H1 (cell line): ENCODE measurements at regions not wholly inside any gene's neighbourhood (a gene's known extent, or its start where the extent isn't known, plus 50 kb on each side); places are given as distances from the start of the nearest gene placed in this dataset.

Source experiments
- CTCF ChIA-PET: fragments of 300-600 bp; sonication (Branson Sonifier 250); formaldehyde crosslinking; loops from one replicate; lab custom pipeline; 2021; ENCODE audit not compliant: partially characterized antibody; lab: Charles Lee
- POLR2A ChIA-PET: fragments of 300-600 bp; sonication (Branson Sonifier 250); formaldehyde crosslinking; loops from one replicate; lab custom pipeline; 2021; ENCODE audit warnings: inconsistent platforms; ENCODE audit not compliant: partially characterized antibody; lab: Charles Lee
- DNase-seq, 2 experiments: peaks; one replicate each; pipeline versions ENCODE4 v3.0.0 to v3.0.0-alpha.2; 2010 to 2022; ENCODE audit warnings: low spot score in 2 of 2, low read depth in 1 of 2, mixed read lengths in 1 of 2
- FAIRE-seq: peaks from 2 replicates; lab custom pipeline; 2011; peaks lifted over from hg19 to GRCh38; lab: Jason Lieb, UNC
- H2AFZ ChIP-seq: 2 replicates; pipeline ENCODE4 v1.8.1; 2012; ENCODE audit warnings: low read length, inconsistent platforms
- H2AK5ac ChIP-seq: 2 replicates; pipeline ENCODE4 v1.6.1; 2013; ENCODE audit warnings: low read depth, low read length
- H2BK120ac ChIP-seq: replicated peaks from 2 replicates; pipeline ENCODE3; 2013; ENCODE audit warnings: low read depth, low read length, inconsistent platforms
- H2BK12ac ChIP-seq: 2 replicates; pipeline ENCODE4 v1.6.1; 2013; ENCODE audit warnings: low read depth, low read length
- H2BK15ac ChIP-seq: 2 replicates; pipeline ENCODE4 v1.6.1; 2013; ENCODE audit warnings: low read length
- H2BK20ac ChIP-seq: 2 replicates; pipeline ENCODE4 v1.6.1; 2013; ENCODE audit warnings: low read length
- H2BK5ac ChIP-seq: 2 replicates; pipeline ENCODE4 v1.6.1; 2013; ENCODE audit warnings: low read depth, low read length
- H3K14ac ChIP-seq: 2 replicates; pipeline ENCODE4 v1.6.1; 2013; ENCODE audit warnings: inconsistent platforms; ENCODE audit not compliant: insufficient read length
- H3K18ac ChIP-seq: 2 replicates; pipeline ENCODE4 v1.6.1; 2013; ENCODE audit warnings: low read length; ENCODE audit errors: extremely low read depth
- H3K23ac ChIP-seq: 2 replicates; pipeline ENCODE4 v1.6.1; 2013; ENCODE audit warnings: inconsistent platforms; ENCODE audit not compliant: insufficient read length
- H3K23me2 ChIP-seq: 2 replicates; pipeline ENCODE4 v1.6.1; 2013; ENCODE audit warnings: low read depth, low read length
- H3K27ac ChIP-seq: 2 replicates; pipeline ENCODE4 v1.6.1; 2011; ENCODE audit warnings: low read depth, low read length, inconsistent platforms
- H3K27me3 ChIP-seq, 4 experiments: replicated peaks in 1 of 4; 1 replicate in 1 of 4; 2 replicates in 3 of 4; pipeline versions ENCODE4 v1.6.1 to v1.8.1; 2011 to 2013; ENCODE audit warnings: low read length in 3 of 4, mild to moderate bottlenecking in 3 of 4, inconsistent platforms in 2 of 4, mixed read lengths in 2 of 4, moderate library complexity in 1 of 4; ENCODE audit not compliant: control insufficient read depth in 3 of 4, insufficient read depth in 3 of 4; ENCODE audit errors: extremely low read depth in 1 of 4
- H3K36me3 ChIP-seq, 4 experiments: 2 replicates each; pipeline versions ENCODE4 v1.6.1 to v1.8.1; 2011 to 2013; ENCODE audit warnings: mild to moderate bottlenecking in 4 of 4, low read length in 3 of 4, moderate library complexity in 2 of 4, control low read depth in 1 of 4, inconsistent platforms in 1 of 4; ENCODE audit not compliant: insufficient read depth in 4 of 4, control insufficient read depth in 2 of 4
- H3K4ac ChIP-seq: replicated peaks from 2 replicates; pipeline ENCODE3; 2013; ENCODE audit warnings: low read length, low read depth, mixed read lengths, inconsistent platforms; ENCODE audit not compliant: insufficient read length
- H3K4me1 ChIP-seq, 4 experiments: replicated peaks in 1 of 4; 1 replicate in 1 of 4; 2 replicates in 3 of 4; pipeline versions ENCODE4 v1.6.1 to v1.8.1; 2011 to 2013; ENCODE audit warnings: low read length in 3 of 4, inconsistent platforms in 2 of 4, mixed read lengths in 1 of 4; ENCODE audit not compliant: insufficient read depth in 4 of 4, control insufficient read depth in 3 of 4
- H3K4me2 ChIP-seq, 2 experiments: 2 replicates each; pipeline versions ENCODE4 v1.6.1 to v1.8.1; 2011 to 2013; ENCODE audit warnings: low read depth in 2 of 2, low read length in 2 of 2, control low read depth in 1 of 2, inconsistent platforms in 1 of 2, mild to moderate bottlenecking in 1 of 2; ENCODE audit not compliant: insufficient read depth in 1 of 2
- H3K4me3 ChIP-seq, 4 experiments: fragments of 200-600, 300-600 bp in 1 of 4; sonication (generic), shearing (Covaris generic), sonication (Bioruptor Twin) in 1 of 4; 2 replicates each; pipeline versions ENCODE4 v1.5.1 to v1.8.1; 2011 to 2016; ENCODE audit warnings: low read length in 4 of 4, low read depth in 3 of 4, control low read depth in 2 of 4, inconsistent platforms in 2 of 4, mild to moderate bottlenecking in 2 of 4, mixed read lengths in 1 of 4, moderate library complexity in 1 of 4; ENCODE audit not compliant: insufficient read depth in 2 of 4; ENCODE audit errors: extremely low read depth in 1 of 4
- H3K56ac ChIP-seq: replicated peaks from 2 replicates; pipeline ENCODE3; 2013; ENCODE audit warnings: low read depth, mild to moderate bottlenecking, mixed read lengths, low read length, inconsistent platforms; ENCODE audit not compliant: insufficient read length
- H3K79me1 ChIP-seq: 2 replicates; pipeline ENCODE4 v1.6.1; 2013; ENCODE audit warnings: low read depth, low read length, control low read depth
- H3K79me2 ChIP-seq, 2 experiments: 2 replicates each; pipeline versions ENCODE4 v1.6.1 to v1.8.1; 2012 to 2013; ENCODE audit warnings: low read length in 2 of 2, mild to moderate bottlenecking in 2 of 2, inconsistent platforms in 1 of 2; ENCODE audit not compliant: insufficient read depth in 2 of 2, control insufficient read depth in 1 of 2
- H3K9ac ChIP-seq, 4 experiments: replicated peaks in 1 of 4; 1 replicate in 1 of 4; 2 replicates in 3 of 4; pipeline versions ENCODE4 v1.6.1 to v1.8.1; 2011 to 2013; ENCODE audit warnings: low read depth in 3 of 4, low read length in 3 of 4, control low read depth in 2 of 4, mild to moderate bottlenecking in 2 of 4, moderate library complexity in 2 of 4, inconsistent platforms in 1 of 4; ENCODE audit errors: extremely low read depth in 1 of 4
- H3K9me3 ChIP-seq, 2 experiments: 2 replicates each; pipeline versions ENCODE4 v1.6.1 to v1.8.1; 2012 to 2013; ENCODE audit warnings: mild to moderate bottlenecking in 2 of 2, moderate library complexity in 2 of 2, control low read depth in 1 of 2, inconsistent platforms in 1 of 2, low read depth in 1 of 2, low read length in 1 of 2, mixed read lengths in 1 of 2; ENCODE audit not compliant: insufficient read depth in 2 of 2
- H4K20me1 ChIP-seq, 2 experiments: replicated peaks in 1 of 2; 2 replicates each; pipeline versions ENCODE3 to v1.8.1; 2011 to 2013; ENCODE audit warnings: inconsistent platforms in 2 of 2, low read length in 2 of 2, mild to moderate bottlenecking in 1 of 2; ENCODE audit not compliant: insufficient read depth in 2 of 2, control insufficient read depth in 1 of 2
- H4K5ac ChIP-seq: 2 replicates; pipeline ENCODE4 v1.6.1; 2013; ENCODE audit warnings: low read length, low read depth, mixed read lengths, inconsistent platforms; ENCODE audit not compliant: insufficient read length
- H4K8ac ChIP-seq: 2 replicates; pipeline ENCODE4 v1.8.0; 2013; ENCODE audit warnings: mild to moderate bottlenecking, moderate library complexity, low read length, inconsistent platforms; ENCODE audit not compliant: insufficient read depth; ENCODE audit errors: extremely low read depth
- H4K91ac ChIP-seq: replicated peaks from 2 replicates; pipeline ENCODE3; 2013; ENCODE audit warnings: low read length, mixed read lengths, inconsistent platforms; ENCODE audit not compliant: insufficient read length
- EGR1 ChIP-seq: IDR thresholded peaks from 2 replicates; pipeline ENCODE4 v1.6.1; 2011; ENCODE audit warnings: low read depth, low read length, borderline replicate concordance
- EP300 ChIP-seq, 2 experiments: IDR thresholded peaks; 1 replicate in 1 of 2; 2 replicates in 1 of 2; pipeline ENCODE4 v1.6.1; 2011 to 2012; ENCODE audit warnings: low read depth in 2 of 2, low read length in 2 of 2, mild to moderate bottlenecking in 2 of 2, borderline replicate concordance in 1 of 2, inconsistent platforms in 1 of 2, moderate library complexity in 1 of 2
- HDAC6 ChIP-seq: IDR thresholded peaks from one replicate; pipeline ENCODE4 v1.7.1; 2012; ENCODE audit warnings: low read depth, mild to moderate bottlenecking, inconsistent platforms, low read length, moderate library complexity
- POLR2A ChIP-seq, 2 experiments: IDR thresholded peaks; 1 replicate in 1 of 2; 2 replicates in 1 of 2; pipeline ENCODE4 v1.6.1; 2011; ENCODE audit warnings: low read depth in 2 of 2, low read length in 2 of 2, mild to moderate bottlenecking in 2 of 2; ENCODE audit errors: control extremely low read depth in 1 of 2
- RAD21 ChIP-seq, 2 experiments: IDR thresholded peaks in 1 of 2; conservative IDR thresholded peaks in 1 of 2; 2 replicates each; pipeline ENCODE4 v1.6.1; 2011; ENCODE audit warnings: low read depth in 2 of 2, low read length in 2 of 2, improper control_type of control experiment in 1 of 2, inconsistent platforms in 1 of 2, mild to moderate bottlenecking in 1 of 2, moderate library complexity in 1 of 2
- RBBP5 ChIP-seq: IDR thresholded peaks from 2 replicates; pipeline ENCODE4 v1.7.1; 2012; ENCODE audit warnings: low read depth, mild to moderate bottlenecking, inconsistent platforms, low read length, moderate library complexity, borderline replicate concordance
- RNF2 ChIP-seq: fragments of 200-900, 300-1000 bp; sonication (generic); IDR thresholded peaks from 2 replicates; pipeline ENCODE4 v1.7.1; 2016; ENCODE audit warnings: borderline replicate concordance, low read depth, mild to moderate bottlenecking, antibody characterized with exemption, low read length; ENCODE audit not compliant: poor library complexity, severe bottlenecking; ENCODE audit errors: missing control alignments
- WGBS, 2 experiments: shearing (Covaris generic) in 1 of 2; methylation state at CpG; one replicate each; pipeline versions ENCODE4 v1.1.6 to v1.1.7; 2013 to 2015; ENCODE audit warnings: low lambda C conversion rate in 2 of 2, mixed read lengths in 2 of 2, inconsistent platforms in 1 of 2, low coverage in 1 of 2, missing lambda C conversion rate in 1 of 2; ENCODE audit not compliant: insufficient replicate concordance in 2 of 2, insufficient coverage in 1 of 2, insufficient read length in 1 of 2; ENCODE audit errors: extremely low coverage in 1 of 2, missing lambda C conversion rate in 1 of 2; 5-methylcytosine and 5-hydroxymethylcytosine counted together
- TF ChIP-seq, protein P1 (sequence below), 3 experiments: IDR thresholded peaks; 1 replicate in 2 of 3; 2 replicates in 1 of 3; pipeline versions ENCODE4 v1.5.1 to v1.6.1; 2011; ENCODE audit warnings: low read length in 3 of 3, mild to moderate bottlenecking in 3 of 3, inconsistent platforms in 2 of 3, low read depth in 1 of 3, moderate library complexity in 1 of 3; ENCODE audit not compliant: insufficient read depth in 1 of 3; ENCODE audit errors: control extremely low read depth in 1 of 3

DNA sequence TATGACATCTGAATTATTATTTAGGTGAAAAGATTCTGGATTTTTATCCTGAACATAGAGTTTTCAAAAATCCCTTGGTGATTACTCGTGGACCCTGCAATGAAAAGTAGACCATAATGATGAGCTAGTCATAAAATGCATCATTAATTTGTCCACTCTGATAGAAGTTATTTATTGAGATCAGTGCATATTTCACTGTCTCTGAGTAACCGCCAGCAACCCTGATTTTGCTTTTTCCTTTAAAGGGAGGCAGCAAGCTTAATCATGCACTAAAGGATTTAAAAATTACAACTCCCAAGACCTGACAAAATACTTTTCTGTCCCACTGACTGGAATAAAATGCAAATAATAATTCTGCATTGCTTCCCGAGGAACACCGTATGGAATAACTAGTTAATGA is 259.6 kb upstream of the DPPA4 start:
- Histone ChIP-seq H3K36me3 (no peaks in the 10 kb centered on the region), H4K5ac (no peak overlapping the region), H3K18ac (no peak overlapping the region), H3K27ac (no peak overlapping the region), H2BK120ac (no peak overlapping the region), H2BK5ac (no peak overlapping the region), H2BK12ac (no peak overlapping the region), H3K9ac (no peak overlapping the region)
- no peak for DNase-seq
- no peak for TF ChIP-seq RAD21 (IDR thresholded peaks at IDR 0.05 in 1 of 2, conservative IDR thresholded peaks at IDR 0.05 in 1 of 2; ENCODE audit: low read depth in 2 of 2, low read length in 2 of 2)
- no peak for TF ChIP-seq RBBP5
- TF ChIP-seq POLR2A (IDR thresholded peaks at IDR 0.05; ENCODE audit: control extremely low read depth in 1 of 2, low read depth in 2 of 2, low read length in 2 of 2): no peak
- no peak for TF ChIP-seq EGR1
- no peak for TF ChIP-seq HDAC6
- no peak for TF ChIP-seq RNF2
- no peak for TF ChIP-seq EP300 (IDR thresholded peaks at IDR 0.05; ENCODE audit: borderline replicate concordance in 1 of 2, low read depth in 2 of 2, low read length in 2 of 2)
- TF ChIP-seq, protein P1, sequence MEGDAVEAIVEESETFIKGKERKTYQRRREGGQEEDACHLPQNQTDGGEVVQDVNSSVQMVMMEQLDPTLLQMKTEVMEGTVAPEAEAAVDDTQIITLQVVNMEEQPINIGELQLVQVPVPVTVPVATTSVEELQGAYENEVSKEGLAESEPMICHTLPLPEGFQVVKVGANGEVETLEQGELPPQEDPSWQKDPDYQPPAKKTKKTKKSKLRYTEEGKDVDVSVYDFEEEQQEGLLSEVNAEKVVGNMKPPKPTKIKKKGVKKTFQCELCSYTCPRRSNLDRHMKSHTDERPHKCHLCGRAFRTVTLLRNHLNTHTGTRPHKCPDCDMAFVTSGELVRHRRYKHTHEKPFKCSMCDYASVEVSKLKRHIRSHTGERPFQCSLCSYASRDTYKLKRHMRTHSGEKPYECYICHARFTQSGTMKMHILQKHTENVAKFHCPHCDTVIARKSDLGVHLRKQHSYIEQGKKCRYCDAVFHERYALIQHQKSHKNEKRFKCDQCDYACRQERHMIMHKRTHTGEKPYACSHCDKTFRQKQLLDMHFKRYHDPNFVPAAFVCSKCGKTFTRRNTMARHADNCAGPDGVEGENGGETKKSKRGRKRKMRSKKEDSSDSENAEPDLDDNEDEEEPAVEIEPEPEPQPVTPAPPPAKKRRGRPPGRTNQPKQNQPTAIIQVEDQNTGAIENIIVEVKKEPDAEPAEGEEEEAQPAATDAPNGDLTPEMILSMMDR (IDR thresholded peaks at IDR 0.05; ENCODE audit: control extremely low read depth in 1 of 3, insufficient read depth in 1 of 3, low read depth in 1 of 3, low read length in 3 of 3): no peak
- TF ChIP-seq, all 59 proteins: peak for 0
- Histone ChIP-seq H3K4me1 (no peaks in the 10 kb centered on the region), H3K79me2 (no peaks in the 10 kb centered on the region), H4K8ac (no peak overlapping the region), H3K4me3 (no peak overlapping the region), H3K56ac (no peak overlapping the region), H4K91ac (no peak overlapping the region), H3K79me1 (no peaks in the 10 kb centered on the region), H4K20me1 (no peaks in the 10 kb centered on the region), H3K27me3 (no peaks in the 10 kb centered on the region), H2BK15ac (no peak overlapping the region), H3K4ac (no peak overlapping the region), H2BK20ac (no peak overlapping the region), H3K9me3 (no peaks in the 10 kb centered on the region), H2AFZ (no peak overlapping the region), H3K4me2 (no peak overlapping the region), H3K23ac (no peak overlapping the region), H2AK5ac (no peak overlapping the region), H3K14ac (no peak overlapping the region), H3K23me2 (no peaks in the 10 kb centered on the region)
- FAIRE-seq: no peak
- POLR2A ChIA-PET: no interaction called here
- WGBS, 2 experiments: 89% methylated on average over 4 of the region's 4 CpGs; no CpG with 5 or more reads in 1 of the 2 experiments
- CTCF ChIA-PET: interaction anchor here (1.6 kb wide), 1 partner anchor 13 kb away, joined by 3 read pairs; no protein-coding TSS in a partner anchor
